H9 (cell line): ENCODE measurements at regions not wholly inside any gene's neighbourhood (a gene's known extent, or its start where the extent isn't known, plus 50 kb on each side); places are given as distances from the start of the nearest gene placed in this dataset.
A peak's percentile ranks its signal among the peaks of the same experiment; 100 is the strongest.

Experiments used
- DNase-seq: peaks from one replicate; pipeline ENCODE4 v3.0.0-alpha.2; 2017
- H2AFZ ChIP-seq: one replicate; pipeline ENCODE4 v1.6.1; 2013; ENCODE audit warnings: mild to moderate bottlenecking, low read length, control low read depth, moderate library complexity
- H2AK5ac ChIP-seq: 2 replicates; pipeline ENCODE4 v1.6.1; 2013; ENCODE audit warnings: low read length, control low read depth, mixed read lengths; ENCODE audit not compliant: insufficient read length
- H2BK120ac ChIP-seq: one replicate; pipeline ENCODE4 v1.6.1; 2013; ENCODE audit warnings: low read depth, mild to moderate bottlenecking, low read length, control low read depth, inconsistent platforms; ENCODE audit not compliant: poor library complexity, severe bottlenecking
- H2BK12ac ChIP-seq: 2 replicates; pipeline ENCODE4 v1.6.1; 2013; ENCODE audit warnings: low read length, control low read depth, mixed read lengths, low read depth; ENCODE audit not compliant: insufficient read length
- H2BK15ac ChIP-seq: 2 replicates; pipeline ENCODE4 v1.6.1; 2013; ENCODE audit warnings: low read depth, low read length, control low read depth
- H2BK20ac ChIP-seq: one replicate; pipeline ENCODE4 v1.6.1; 2013; ENCODE audit warnings: low read depth, mild to moderate bottlenecking, low read length, control low read depth, inconsistent platforms; ENCODE audit not compliant: poor library complexity, severe bottlenecking
- H2BK5ac ChIP-seq: 2 replicates; pipeline ENCODE4 v1.6.1; 2013; ENCODE audit warnings: low read length, control low read depth, mixed read lengths; ENCODE audit not compliant: insufficient read length
- H3K14ac ChIP-seq: 2 replicates; pipeline ENCODE4 v1.6.1; 2013; ENCODE audit warnings: low read length, control low read depth; ENCODE audit not compliant: insufficient read depth
- H3K18ac ChIP-seq: 2 replicates; pipeline ENCODE4 v1.6.1; 2013; ENCODE audit warnings: low read depth, mild to moderate bottlenecking, mixed read lengths, low read length, control low read depth; ENCODE audit not compliant: insufficient read length
- H3K23ac ChIP-seq: 2 replicates; pipeline ENCODE4 v1.6.1; 2013; ENCODE audit warnings: low read length, control low read depth, mixed read lengths, low read depth; ENCODE audit not compliant: insufficient read length
- H3K23me2 ChIP-seq: 2 replicates; pipeline ENCODE4 v1.6.1; 2013; ENCODE audit warnings: low read depth, mild to moderate bottlenecking, mixed read lengths, low read length, control low read depth; ENCODE audit not compliant: insufficient read length, poor library complexity, severe bottlenecking
- H3K27ac ChIP-seq: 2 replicates; pipeline ENCODE4 v1.5.1; 2013; ENCODE audit warnings: low read length, control low read depth, mixed read lengths, low read depth; ENCODE audit not compliant: insufficient read length
- H3K27me3 ChIP-seq: 2 replicates; pipeline ENCODE4 v1.6.1; 2013; ENCODE audit warnings: low read length, control low read depth, inconsistent platforms; ENCODE audit not compliant: insufficient read depth
- H3K4ac ChIP-seq: 2 replicates; pipeline ENCODE4 v1.6.1; 2013; ENCODE audit warnings: low read depth, mild to moderate bottlenecking, control low read depth, inconsistent platforms, low read length, moderate library complexity
- H3K4me1 ChIP-seq: 2 replicates; pipeline ENCODE4 v1.6.1; 2013; ENCODE audit warnings: low read length, control low read depth, inconsistent platforms; ENCODE audit not compliant: insufficient read depth
- H3K4me2 ChIP-seq: 2 replicates; pipeline ENCODE4 v1.6.1; 2013; ENCODE audit warnings: low read length, control low read depth, mixed read lengths; ENCODE audit not compliant: insufficient read length, insufficient read depth
- H3K56ac ChIP-seq: 2 replicates; pipeline ENCODE4 v1.6.1; 2013; ENCODE audit warnings: low read depth, mild to moderate bottlenecking, mixed read lengths, low read length, control low read depth; ENCODE audit not compliant: insufficient read length
- H3K79me1 ChIP-seq: 2 replicates; pipeline ENCODE4 v1.6.1; 2013; ENCODE audit warnings: low read depth, mild to moderate bottlenecking, moderate library complexity, low read length, control low read depth, inconsistent platforms; ENCODE audit not compliant: insufficient read depth, poor library complexity, severe bottlenecking
- H3K79me2 ChIP-seq: 2 replicates; pipeline ENCODE4 v1.6.1; 2013; ENCODE audit warnings: low read length, control low read depth, inconsistent platforms; ENCODE audit not compliant: insufficient read depth
- H3K9ac ChIP-seq: 2 replicates; pipeline ENCODE4 v1.6.1; 2013; ENCODE audit warnings: low read length, control low read depth, mixed read lengths; ENCODE audit not compliant: insufficient read length; ENCODE audit errors: extremely low read depth
- H3K9me3 ChIP-seq: one replicate; pipeline ENCODE4 v1.6.1; 2013; ENCODE audit warnings: low read depth, low read length, inconsistent platforms; ENCODE audit not compliant: control insufficient read depth
- H3T11ph ChIP-seq: one replicate; pipeline ENCODE4 v1.6.1; 2013; ENCODE audit warnings: mild to moderate bottlenecking, low read length, control low read depth, inconsistent platforms
- H4K20me1 ChIP-seq: one replicate; pipeline ENCODE4 v1.6.1; 2013; ENCODE audit not compliant: control insufficient read depth, insufficient read length, insufficient read depth
- H4K5ac ChIP-seq: 2 replicates; pipeline ENCODE4 v1.6.1; 2013; ENCODE audit warnings: low read depth, mild to moderate bottlenecking, mixed read lengths, low read length, control low read depth; ENCODE audit not compliant: insufficient read length
- H4K8ac ChIP-seq: replicated peaks from 2 replicates; pipeline ENCODE4 v1.6.1; 2013; ENCODE audit warnings: low read length, control low read depth, mixed read lengths, low read depth; ENCODE audit not compliant: insufficient read length
- H4K91ac ChIP-seq: 2 replicates; pipeline ENCODE4 v1.6.1; 2013; ENCODE audit warnings: low read depth, mild to moderate bottlenecking, moderate library complexity, mixed read lengths, low read length, control low read depth; ENCODE audit not compliant: insufficient read length
- H3K27ac Mint-ChIP-seq, 3 experiments: 2 replicates in 2 of 3; 3 replicates in 1 of 3; pipeline ENCODE4 v1.8.0; 2020 to 2021; ENCODE audit warnings: mixed read lengths in 3 of 3, mild to moderate bottlenecking in 1 of 3, moderate library complexity in 1 of 3
- H3K27me3 Mint-ChIP-seq: 2 replicates; pipeline ENCODE4 v1.8.0; 2021; ENCODE audit warnings: low read depth, mild to moderate bottlenecking, moderate library complexity, mixed read lengths
- H3K36me3 Mint-ChIP-seq, 3 experiments: 2 replicates in 2 of 3; 3 replicates in 1 of 3; pipeline ENCODE4 v1.8.0; 2020 to 2021; ENCODE audit warnings: low read depth in 3 of 3, mixed read lengths in 3 of 3; ENCODE audit not compliant: insufficient read depth in 1 of 3
- H3K4me1 Mint-ChIP-seq, 2 experiments: 2 replicates each; pipeline ENCODE4 v1.8.0; 2020; ENCODE audit warnings: mixed read lengths in 2 of 2
- H3K4me3 Mint-ChIP-seq, 2 experiments: 2 replicates in 1 of 2; 3 replicates in 1 of 2; pipeline ENCODE4 v1.8.0; 2020 to 2021; ENCODE audit warnings: mild to moderate bottlenecking in 2 of 2, mixed read lengths in 2 of 2, moderate library complexity in 1 of 2
- H3K9me3 Mint-ChIP-seq, 2 experiments: 2 replicates in 1 of 2; 3 replicates in 1 of 2; pipeline ENCODE4 v1.8.0; 2020; ENCODE audit warnings: mild to moderate bottlenecking in 2 of 2, mixed read lengths in 2 of 2, moderate library complexity in 1 of 2
- WGBS: extraction: QIAGEN DNeasy Blood & Tissue Kit; methylation state at CpG from one replicate; pipeline ENCODE4 v1.1.7; 2013; ENCODE audit warnings: missing lambda C conversion rate, low lambda C conversion rate, mixed read lengths; ENCODE audit not compliant: insufficient read length; ENCODE audit errors: extremely low coverage; 5-methylcytosine and 5-hydroxymethylcytosine counted together
- TF ChIP-seq, protein P1 (sequence below): fragments of 200-600 bp; sonication (generic); conservative IDR thresholded peaks from 3 replicates; pipeline ENCODE4 v1.8.0; 2021; ENCODE audit warnings: antibody characterized with exemption, mild to moderate bottlenecking

DNA sequence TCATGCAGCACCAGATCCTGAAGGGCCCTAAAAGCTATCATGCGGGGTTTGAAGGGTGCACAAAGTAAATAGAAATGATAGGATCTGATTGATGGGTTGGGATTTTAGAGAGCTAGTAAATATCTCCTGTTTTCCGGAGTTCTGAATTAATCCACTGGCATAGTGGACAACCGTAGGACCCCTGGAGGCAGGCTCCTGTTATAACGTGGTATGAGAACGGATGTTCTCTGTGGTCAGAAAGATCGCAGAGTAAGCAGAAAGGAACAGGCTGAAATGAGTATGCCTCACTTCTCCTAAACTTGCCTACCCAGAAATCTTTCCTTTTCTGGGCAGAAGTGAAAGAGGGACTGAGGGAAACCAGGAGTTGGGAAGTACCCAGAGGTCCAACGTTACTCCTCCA lies 470.8 kb downstream of the AJAP1 start:
- Histone ChIP-seq H3K14ac (no peak overlapping the region), H2BK120ac (no peak overlapping the region), H4K91ac (no peak overlapping the region), H3T11ph (no peak overlapping the region), H3K56ac (no peak overlapping the region), H3K23ac (no peak overlapping the region), H2AK5ac (no peak overlapping the region), H3K79me2 (no peaks in the 10 kb centered on the region), H3K23me2 (no peaks in the 10 kb centered on the region), H3K4me2 (no peak overlapping the region), H4K5ac (no peak overlapping the region), H4K8ac (no peak overlapping the region), H3K27me3 (no peaks in the 10 kb centered on the region), H3K4ac (no peak overlapping the region), H2BK12ac (no peak overlapping the region), H3K9me3 (no peaks in the 10 kb centered on the region), H2BK15ac (no peak overlapping the region), H2BK20ac (no peak overlapping the region), H2AFZ (no peak overlapping the region), H3K9ac (no peak overlapping the region), H3K4me1 (no peaks in the 10 kb centered on the region), H4K20me1 (no peaks in the 10 kb centered on the region), H3K27ac (no peak overlapping the region), H2BK5ac (no peak overlapping the region), H3K18ac (no peak overlapping the region), H3K79me1 (no peaks in the 10 kb centered on the region)
- Mint-ChIP-seq H3K36me3 (peaks cover 2 to 16% (median 10%) of the 10 kb centered on the region in 3 experiments; a peak in 5 of 7 replicates), H3K4me1 (peaks cover 27 to 32% of the 10 kb centered on the region in 2 experiments), H3K9me3 (peaks cover 22 to 24% of the 10 kb centered on the region in 2 experiments; a peak in 4 of 5 replicates), H3K4me3 (no peak overlapping the region), H3K27me3 (peaks cover 5% of the 10 kb centered on the region), H3K27ac (no peak overlapping the region)
- TF ChIP-seq, protein P1, sequence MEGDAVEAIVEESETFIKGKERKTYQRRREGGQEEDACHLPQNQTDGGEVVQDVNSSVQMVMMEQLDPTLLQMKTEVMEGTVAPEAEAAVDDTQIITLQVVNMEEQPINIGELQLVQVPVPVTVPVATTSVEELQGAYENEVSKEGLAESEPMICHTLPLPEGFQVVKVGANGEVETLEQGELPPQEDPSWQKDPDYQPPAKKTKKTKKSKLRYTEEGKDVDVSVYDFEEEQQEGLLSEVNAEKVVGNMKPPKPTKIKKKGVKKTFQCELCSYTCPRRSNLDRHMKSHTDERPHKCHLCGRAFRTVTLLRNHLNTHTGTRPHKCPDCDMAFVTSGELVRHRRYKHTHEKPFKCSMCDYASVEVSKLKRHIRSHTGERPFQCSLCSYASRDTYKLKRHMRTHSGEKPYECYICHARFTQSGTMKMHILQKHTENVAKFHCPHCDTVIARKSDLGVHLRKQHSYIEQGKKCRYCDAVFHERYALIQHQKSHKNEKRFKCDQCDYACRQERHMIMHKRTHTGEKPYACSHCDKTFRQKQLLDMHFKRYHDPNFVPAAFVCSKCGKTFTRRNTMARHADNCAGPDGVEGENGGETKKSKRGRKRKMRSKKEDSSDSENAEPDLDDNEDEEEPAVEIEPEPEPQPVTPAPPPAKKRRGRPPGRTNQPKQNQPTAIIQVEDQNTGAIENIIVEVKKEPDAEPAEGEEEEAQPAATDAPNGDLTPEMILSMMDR, result peak; percentile 45; the same call in 2 of the 3 replicates
- DNase-seq, result no peak
- no CpG with 5 or more reads among the region's 7 CpGs for WGBS
